D721Med (cell line): ENCODE measurements at regions not wholly inside any gene's neighbourhood (a gene's known extent, or its start where the extent isn't known, plus 50 kb on each side); places are given as distances from the start of the nearest gene placed in this dataset.

Experiments used
- DNase-seq: peaks from one replicate; pipeline ENCODE4 v3.0.0; 2011; ENCODE audit warnings: low spot score; ENCODE audit not compliant: insufficient read length
- FAIRE-seq: peaks from 2 replicates; lab custom pipeline; 2011; peaks lifted over from hg19 to GRCh38; lab: Jason Lieb, UNC
- TF ChIP-seq, protein P1 (sequence below): IDR thresholded peaks from 2 replicates; pipeline ENCODE4 v1.5.1; 2012; ENCODE audit warnings: mild to moderate bottlenecking, control low read depth; ENCODE audit not compliant: insufficient read depth; ENCODE audit errors: missing control alignments

- TF ChIP-seq, protein P1, sequence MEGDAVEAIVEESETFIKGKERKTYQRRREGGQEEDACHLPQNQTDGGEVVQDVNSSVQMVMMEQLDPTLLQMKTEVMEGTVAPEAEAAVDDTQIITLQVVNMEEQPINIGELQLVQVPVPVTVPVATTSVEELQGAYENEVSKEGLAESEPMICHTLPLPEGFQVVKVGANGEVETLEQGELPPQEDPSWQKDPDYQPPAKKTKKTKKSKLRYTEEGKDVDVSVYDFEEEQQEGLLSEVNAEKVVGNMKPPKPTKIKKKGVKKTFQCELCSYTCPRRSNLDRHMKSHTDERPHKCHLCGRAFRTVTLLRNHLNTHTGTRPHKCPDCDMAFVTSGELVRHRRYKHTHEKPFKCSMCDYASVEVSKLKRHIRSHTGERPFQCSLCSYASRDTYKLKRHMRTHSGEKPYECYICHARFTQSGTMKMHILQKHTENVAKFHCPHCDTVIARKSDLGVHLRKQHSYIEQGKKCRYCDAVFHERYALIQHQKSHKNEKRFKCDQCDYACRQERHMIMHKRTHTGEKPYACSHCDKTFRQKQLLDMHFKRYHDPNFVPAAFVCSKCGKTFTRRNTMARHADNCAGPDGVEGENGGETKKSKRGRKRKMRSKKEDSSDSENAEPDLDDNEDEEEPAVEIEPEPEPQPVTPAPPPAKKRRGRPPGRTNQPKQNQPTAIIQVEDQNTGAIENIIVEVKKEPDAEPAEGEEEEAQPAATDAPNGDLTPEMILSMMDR: no peak
- FAIRE-seq: no peak
- DNase-seq: no peak
Observed at GRCh38 chr5:124575725-124576124, 170.7 kb downstream of the ZNF608 start.

DNA sequence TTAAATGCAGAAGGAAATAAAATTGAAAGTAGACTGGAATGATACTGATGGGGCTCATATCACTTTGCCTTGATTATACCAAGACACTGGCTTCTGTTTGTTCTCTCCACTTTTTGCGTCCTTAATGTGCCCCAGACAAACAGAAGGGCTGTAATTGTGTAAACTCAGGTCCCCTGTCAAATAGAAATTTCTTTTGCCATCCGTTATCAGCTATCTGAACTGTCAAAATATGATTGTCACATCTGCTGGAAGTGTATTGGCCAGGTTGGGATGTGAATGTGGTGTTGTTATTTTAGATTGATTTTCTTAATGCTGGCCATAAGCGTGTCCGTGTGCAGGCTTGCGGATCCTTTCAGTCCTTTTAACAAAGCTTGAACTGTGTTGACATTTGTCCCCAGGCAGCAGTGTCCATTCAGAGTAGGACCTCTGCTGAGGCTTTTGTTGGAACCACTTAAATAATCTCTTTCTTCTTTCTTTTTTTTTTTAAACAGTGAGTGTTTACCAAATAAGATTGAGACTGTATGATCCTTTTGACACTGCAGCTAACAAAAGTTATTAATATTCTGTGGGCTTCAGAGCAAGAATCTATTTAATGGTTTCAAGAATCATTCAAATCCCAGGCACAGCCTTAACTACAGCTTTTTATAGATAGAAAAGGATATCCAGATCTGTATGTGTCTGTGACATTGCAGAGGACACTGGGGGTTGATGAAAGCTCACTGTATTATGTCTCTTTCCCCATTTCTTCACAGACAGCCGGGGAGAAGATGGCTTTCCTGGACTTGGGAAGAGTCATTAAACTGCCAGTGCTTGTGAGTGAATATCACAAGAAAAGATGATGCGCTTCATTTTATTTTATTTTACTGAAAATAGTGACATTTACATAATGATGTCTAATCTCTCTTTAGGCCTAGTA, 171.7 kb downstream of the ZNF608 start:
- TF ChIP-seq, protein P1: no peak
- FAIRE-seq (no peak), DNase-seq (no peak)

GRCh38 chr5:124572971-124573370, 173.5 kb downstream of the ZNF608 start:
- TF ChIP-seq, protein P1: no peak
- DNase-seq (no peak), FAIRE-seq (no peak)

- TF ChIP-seq, protein P1: no peak
- DNase-seq (no peak), FAIRE-seq (no peak)
Observed at GRCh38 chr5:124570285-124571035, 176.0 kb downstream of the ZNF608 start.

DNA sequence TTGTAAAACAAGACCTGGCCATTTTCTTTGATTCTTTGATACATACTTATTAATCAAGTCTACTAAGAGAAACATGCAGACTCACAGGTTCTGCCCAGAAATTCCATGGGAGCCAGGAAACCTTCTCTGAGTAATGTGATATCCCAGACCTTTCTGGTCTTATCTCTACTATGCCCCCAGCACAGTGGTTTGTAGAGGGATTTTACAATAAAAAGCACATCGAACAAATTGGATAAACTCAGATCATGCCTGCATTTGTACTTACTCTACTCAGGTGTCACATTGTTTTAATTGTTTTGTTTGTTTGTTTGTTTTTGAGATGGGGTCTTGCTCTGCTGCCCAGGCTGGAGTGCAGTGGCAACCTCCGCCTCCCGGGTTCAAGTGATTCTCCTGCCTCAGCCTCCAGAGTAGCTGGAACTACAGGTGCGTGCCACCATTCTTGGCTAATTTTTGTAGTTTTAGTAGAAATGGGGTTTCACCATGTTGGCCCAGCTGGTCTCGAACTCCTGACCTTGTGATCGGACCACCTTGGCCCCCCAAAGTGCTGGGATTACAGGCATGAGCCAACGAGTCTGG, 179.5 kb downstream of the ZNF608 start:
- no peak for DNase-seq
- TF ChIP-seq, protein P1: no peak
- FAIRE-seq: no peak

DNA sequence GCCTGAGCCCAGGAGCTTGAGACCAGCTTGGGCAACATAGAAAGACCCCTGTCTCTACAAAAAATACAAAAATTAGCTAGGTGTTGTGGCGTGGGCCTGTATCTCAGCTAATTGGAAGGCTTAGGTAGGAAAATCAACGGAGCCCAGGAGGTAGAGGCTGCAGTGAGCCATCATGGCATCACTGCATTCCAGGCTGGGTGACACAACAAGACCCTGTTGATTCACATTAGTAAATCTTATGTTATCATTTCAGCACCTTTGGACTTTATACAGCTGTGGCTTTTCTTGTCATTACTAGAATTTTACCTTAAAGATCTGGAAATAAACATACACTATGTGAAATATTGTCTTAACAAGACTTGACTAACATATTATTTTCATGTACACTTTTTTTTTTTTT, 185.0 kb downstream of the ZNF608 start:
- no peak for FAIRE-seq
- TF ChIP-seq, protein P1: no peak
- no peak for DNase-seq
